NCI-H1436 treated with DMSO at 0.1 percent for 48 hours (cell line): ENCODE measurements at regions not wholly inside any gene's neighbourhood (a gene's known extent, or its start where the extent isn't known, plus 50 kb on each side); places are given as distances from the start of the nearest gene placed in this dataset.

Experiments
- DNase-seq: peaks from one replicate; lab custom pipeline; 2025; lab: John Stamatoyannopoulos, UW

GRCh38 chr20:61161726-61162390 is 90.2 kb upstream of the CDH4 start:
- DNase-seq = no peak

DNA sequence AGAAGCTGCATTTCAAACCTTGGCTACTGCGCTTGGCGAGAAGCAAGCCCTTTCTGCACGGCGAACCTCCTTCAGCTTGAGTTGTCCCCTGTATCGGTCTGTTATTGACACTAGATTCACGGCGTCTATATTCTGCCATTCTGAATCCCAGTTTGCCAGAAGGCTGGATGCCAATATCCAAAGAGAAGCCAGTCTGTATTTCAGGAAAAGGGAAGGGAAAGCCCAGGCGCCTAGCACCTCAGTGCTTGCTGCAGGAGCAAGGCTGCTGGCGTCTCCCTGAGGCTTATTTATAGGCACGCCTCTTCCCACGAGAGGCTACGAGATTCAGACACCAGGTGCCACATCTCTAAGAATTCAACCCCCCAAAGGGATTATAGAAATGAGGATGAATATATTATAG is 89.6 kb upstream of the CDH4 start:
- DNase-seq = no peak

DNA sequence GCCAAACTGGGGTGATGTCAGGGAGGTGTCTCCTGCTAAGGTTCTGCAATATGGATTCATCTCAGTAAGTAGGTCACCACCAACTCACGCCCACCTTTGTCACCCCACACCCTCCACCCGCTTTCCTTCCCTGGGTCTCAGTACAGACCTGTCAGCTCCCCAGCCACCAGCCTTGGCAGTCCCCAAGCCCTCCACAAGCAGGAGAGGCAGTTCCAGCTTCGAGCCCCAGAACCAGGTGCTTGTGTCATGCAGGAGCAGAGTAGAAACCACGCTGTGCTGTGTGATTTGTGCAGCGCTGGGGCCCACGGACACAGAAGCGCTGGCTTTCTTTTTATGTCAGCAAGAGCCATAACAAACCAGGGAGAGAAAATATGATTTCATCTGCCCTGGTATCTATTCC is 89.0 kb upstream of the CDH4 start:
- no peak for DNase-seq

DNA sequence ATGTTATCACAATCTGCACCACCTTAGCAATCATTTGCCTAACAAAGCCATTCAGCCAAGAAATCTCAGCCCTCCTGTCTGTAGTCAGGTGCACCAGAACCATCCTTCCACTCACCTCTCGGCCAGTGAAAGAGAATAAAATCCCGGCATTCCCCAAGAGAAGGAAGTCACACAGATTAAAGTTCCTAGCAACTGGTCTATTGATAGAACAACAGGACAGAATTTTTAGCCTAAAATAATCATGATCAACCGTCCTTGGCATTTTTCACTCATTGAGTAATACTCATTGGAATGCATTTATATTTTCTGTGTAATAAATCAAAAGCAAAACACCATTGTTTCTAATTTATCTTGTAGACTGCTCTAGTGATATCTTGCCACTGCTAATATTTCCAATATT is 85.7 kb upstream of the CDH4 start:
- DNase-seq = no peak

DNA sequence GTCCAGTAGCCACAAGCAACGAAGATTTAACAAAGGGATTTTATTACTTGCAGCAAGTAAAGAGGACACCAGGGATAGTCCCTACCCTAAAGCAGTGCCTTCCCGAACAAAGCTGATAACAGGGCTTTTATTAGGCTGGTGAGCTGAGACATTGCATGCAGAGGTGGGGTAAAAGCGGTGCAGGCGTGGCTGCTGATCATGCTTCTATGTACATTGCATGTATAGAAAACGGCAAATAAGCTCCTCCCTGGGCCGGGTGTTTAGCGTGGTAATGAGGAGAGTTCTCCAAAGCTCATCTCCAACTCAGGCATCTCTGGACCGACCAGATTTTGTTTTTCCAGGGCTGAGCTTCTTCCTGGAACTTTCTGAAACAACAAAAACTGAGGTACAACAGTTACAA is 83.5 kb upstream of the CDH4 start:
- DNase-seq = no peak

DNA sequence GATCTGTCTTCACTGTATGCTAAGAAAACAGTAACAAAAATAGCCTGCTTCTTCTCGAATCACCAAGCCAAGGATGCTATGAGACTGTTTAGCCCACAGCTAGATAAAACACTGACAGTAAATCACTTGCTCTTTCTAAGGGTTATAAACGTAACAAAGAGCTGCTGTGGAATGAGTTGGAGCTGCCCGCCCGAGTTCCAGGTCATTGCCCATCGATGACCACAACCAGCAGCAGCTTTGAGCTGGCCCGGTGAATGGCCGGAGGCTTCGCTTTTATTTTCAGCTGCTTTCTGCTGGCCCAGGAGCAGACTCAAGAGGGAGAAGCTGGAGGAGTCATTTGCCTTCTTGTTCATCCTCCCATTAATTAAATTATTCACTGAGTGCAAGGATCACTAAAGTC is 82.2 kb upstream of the CDH4 start:
- no peak for DNase-seq

GRCh38 chr20:61170496-61171320 is 81.4 kb upstream of the CDH4 start:
- no peak for DNase-seq

DNA sequence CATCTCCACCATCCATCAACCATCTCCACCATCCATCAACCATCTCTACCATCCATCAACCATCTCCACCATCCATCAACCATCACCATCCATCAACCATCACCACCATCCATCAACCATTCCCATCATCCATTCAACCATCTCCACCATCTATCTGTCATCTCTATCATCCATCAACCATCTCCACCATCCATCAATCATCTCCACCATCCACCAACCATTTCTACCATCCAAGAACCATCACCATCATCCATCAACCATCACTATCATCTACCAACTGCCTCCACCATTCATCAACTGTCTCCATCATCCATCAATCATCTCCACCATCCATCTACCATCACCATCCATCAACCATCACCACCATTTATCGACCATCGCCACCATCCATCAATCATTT is 78.8 kb upstream of the CDH4 start:
- DNase-seq = no peak

GRCh38 chr20:61173961-61174725 is 77.9 kb upstream of the CDH4 start:
- DNase-seq = no peak

GRCh38 chr20:61176874-61177273 is 75.2 kb upstream of the CDH4 start:
- DNase-seq = no peak

GRCh38 chr20:61178551-61179071 is 73.5 kb upstream of the CDH4 start:
- no peak for DNase-seq

- DNase-seq = no peak
These were observed 67.9 kb upstream of the CDH4 start for GRCh38 chr20:61184194-61184593.

DNA sequence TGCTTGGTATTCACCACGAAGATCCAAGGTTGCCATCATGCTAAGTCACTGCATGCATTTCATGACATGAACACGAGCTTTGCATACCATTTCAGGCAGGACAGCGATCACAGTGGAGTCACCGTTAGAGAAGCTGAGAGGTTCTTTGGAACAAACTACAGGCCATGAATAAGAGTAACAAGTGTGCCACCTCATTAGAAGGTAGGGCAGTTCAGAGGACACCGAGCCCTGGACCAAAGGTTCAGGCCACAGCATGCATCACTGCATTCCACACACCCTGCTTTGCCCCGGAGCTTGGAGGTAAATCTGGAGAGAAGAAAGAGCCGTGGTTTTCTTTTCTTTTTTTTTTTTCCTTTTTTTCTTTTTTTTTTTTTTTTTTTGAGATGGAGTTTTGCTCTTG is 66.9 kb upstream of the CDH4 start:
- DNase-seq = no peak

DNA sequence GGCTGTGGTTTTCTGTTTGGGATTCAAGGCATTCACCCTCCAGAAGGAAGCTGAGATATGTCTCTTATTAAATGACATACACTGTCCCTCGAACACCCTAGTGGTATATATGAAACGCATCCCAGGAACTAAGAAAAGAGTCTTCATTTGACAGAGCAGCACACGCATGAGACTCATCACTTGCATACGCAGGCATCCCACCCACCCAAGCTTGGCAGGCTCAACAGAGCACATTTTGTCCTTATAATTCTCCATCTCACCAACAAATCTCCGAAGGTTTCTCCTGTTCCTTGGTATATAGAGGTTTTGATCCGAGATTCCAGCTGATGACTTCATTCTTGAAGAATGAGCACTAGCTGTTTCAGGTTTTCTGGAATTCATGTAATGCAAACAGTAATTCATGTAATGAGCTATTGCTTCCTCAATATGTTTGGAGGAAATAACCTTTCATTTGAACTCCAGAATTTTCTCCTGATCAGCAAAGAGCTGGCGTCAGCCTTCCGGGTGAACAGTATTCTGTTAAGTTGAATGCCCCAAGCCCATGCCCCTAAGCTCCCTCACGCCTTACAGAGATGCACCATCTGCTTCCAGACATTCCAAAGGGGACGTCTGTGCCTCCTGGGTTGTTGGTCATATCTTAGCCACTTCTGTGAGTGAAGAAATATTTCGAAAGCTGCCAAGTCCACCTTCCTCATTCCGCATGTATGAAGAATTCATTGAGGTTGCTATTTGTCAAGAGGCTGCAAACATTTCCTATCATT is 66.0 kb upstream of the CDH4 start:
- DNase-seq = no peak

GRCh38 chr20:61186771-61187472 is 65.1 kb upstream of the CDH4 start:
- DNase-seq = no peak

DNA sequence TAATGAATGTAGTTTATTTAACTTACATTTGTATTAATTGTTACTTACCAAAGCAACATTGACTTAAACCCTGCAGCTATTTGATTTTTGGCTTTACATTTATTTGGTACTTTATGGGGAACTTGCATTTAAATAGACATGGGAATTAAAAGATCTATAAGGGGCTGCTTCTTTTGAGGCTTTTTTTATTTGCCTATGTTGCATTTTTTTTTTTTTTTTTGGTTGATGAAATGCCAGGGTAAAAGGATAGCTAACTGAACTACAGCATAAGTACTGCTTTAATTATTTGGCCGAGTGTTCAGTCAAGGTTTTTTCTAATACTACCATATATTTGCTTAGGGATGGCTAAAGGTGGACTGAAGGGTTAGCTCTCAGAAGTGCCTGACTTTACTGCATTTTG is 62.5 kb upstream of the CDH4 start:
- no peak for DNase-seq

GRCh38 chr20:61191096-61191495 is 61.0 kb upstream of the CDH4 start:
- DNase-seq = no peak

GRCh38 chr20:61192337-61192950 is 59.6 kb upstream of the CDH4 start:
- no peak for DNase-seq

DNA sequence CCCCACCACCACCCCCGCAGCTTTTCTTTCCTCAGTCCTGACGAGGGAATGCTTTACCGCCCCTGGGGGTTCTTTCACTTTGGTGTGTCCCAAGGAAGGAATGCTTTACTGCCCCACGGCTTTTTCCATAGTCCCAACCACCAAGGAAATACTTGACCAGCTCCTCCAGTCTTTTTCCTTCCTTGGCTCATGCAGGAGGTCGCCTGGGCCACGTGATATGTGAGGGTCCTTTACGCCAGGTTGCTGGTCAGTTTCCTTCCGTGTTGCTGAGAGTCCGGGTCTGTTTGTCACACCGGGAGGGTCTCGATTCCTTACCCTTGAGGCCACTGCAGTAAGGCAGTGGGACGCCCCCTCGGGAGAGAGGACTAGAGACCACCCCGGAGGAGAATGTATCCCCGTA is 58.9 kb upstream of the CDH4 start:
- DNase-seq = no peak
